H9 (cell line): ENCODE measurements at regions not wholly inside any gene's neighbourhood (a gene's known extent, or its start where the extent isn't known, plus 50 kb on each side); places are given as distances from the start of the nearest gene placed in this dataset.

Experiments used
- DNase-seq: peaks from one replicate; pipeline ENCODE4 v3.0.0-alpha.2; 2017
- H2AFZ ChIP-seq: one replicate; pipeline ENCODE4 v1.6.1; 2013; ENCODE audit warnings: mild to moderate bottlenecking, low read length, control low read depth, moderate library complexity
- H2AK5ac ChIP-seq: 2 replicates; pipeline ENCODE4 v1.6.1; 2013; ENCODE audit warnings: low read length, control low read depth, mixed read lengths; ENCODE audit not compliant: insufficient read length
- H2BK120ac ChIP-seq: one replicate; pipeline ENCODE4 v1.6.1; 2013; ENCODE audit warnings: low read depth, mild to moderate bottlenecking, low read length, control low read depth, inconsistent platforms; ENCODE audit not compliant: poor library complexity, severe bottlenecking
- H2BK12ac ChIP-seq: 2 replicates; pipeline ENCODE4 v1.6.1; 2013; ENCODE audit warnings: low read length, control low read depth, mixed read lengths, low read depth; ENCODE audit not compliant: insufficient read length
- H2BK15ac ChIP-seq: 2 replicates; pipeline ENCODE4 v1.6.1; 2013; ENCODE audit warnings: low read depth, low read length, control low read depth
- H2BK20ac ChIP-seq: one replicate; pipeline ENCODE4 v1.6.1; 2013; ENCODE audit warnings: low read depth, mild to moderate bottlenecking, low read length, control low read depth, inconsistent platforms; ENCODE audit not compliant: poor library complexity, severe bottlenecking
- H2BK5ac ChIP-seq: 2 replicates; pipeline ENCODE4 v1.6.1; 2013; ENCODE audit warnings: low read length, control low read depth, mixed read lengths; ENCODE audit not compliant: insufficient read length
- H3K14ac ChIP-seq: 2 replicates; pipeline ENCODE4 v1.6.1; 2013; ENCODE audit warnings: low read length, control low read depth; ENCODE audit not compliant: insufficient read depth
- H3K18ac ChIP-seq: 2 replicates; pipeline ENCODE4 v1.6.1; 2013; ENCODE audit warnings: low read depth, mild to moderate bottlenecking, mixed read lengths, low read length, control low read depth; ENCODE audit not compliant: insufficient read length
- H3K23ac ChIP-seq: 2 replicates; pipeline ENCODE4 v1.6.1; 2013; ENCODE audit warnings: low read length, control low read depth, mixed read lengths, low read depth; ENCODE audit not compliant: insufficient read length
- H3K23me2 ChIP-seq: 2 replicates; pipeline ENCODE4 v1.6.1; 2013; ENCODE audit warnings: low read depth, mild to moderate bottlenecking, mixed read lengths, low read length, control low read depth; ENCODE audit not compliant: insufficient read length, poor library complexity, severe bottlenecking
- H3K27ac ChIP-seq: 2 replicates; pipeline ENCODE4 v1.5.1; 2013; ENCODE audit warnings: low read length, control low read depth, mixed read lengths, low read depth; ENCODE audit not compliant: insufficient read length
- H3K27me3 ChIP-seq: 2 replicates; pipeline ENCODE4 v1.6.1; 2013; ENCODE audit warnings: low read length, control low read depth, inconsistent platforms; ENCODE audit not compliant: insufficient read depth
- H3K4ac ChIP-seq: 2 replicates; pipeline ENCODE4 v1.6.1; 2013; ENCODE audit warnings: low read depth, mild to moderate bottlenecking, control low read depth, inconsistent platforms, low read length, moderate library complexity
- H3K4me1 ChIP-seq: 2 replicates; pipeline ENCODE4 v1.6.1; 2013; ENCODE audit warnings: low read length, control low read depth, inconsistent platforms; ENCODE audit not compliant: insufficient read depth
- H3K4me2 ChIP-seq: 2 replicates; pipeline ENCODE4 v1.6.1; 2013; ENCODE audit warnings: low read length, control low read depth, mixed read lengths; ENCODE audit not compliant: insufficient read length, insufficient read depth
- H3K56ac ChIP-seq: 2 replicates; pipeline ENCODE4 v1.6.1; 2013; ENCODE audit warnings: low read depth, mild to moderate bottlenecking, mixed read lengths, low read length, control low read depth; ENCODE audit not compliant: insufficient read length
- H3K79me1 ChIP-seq: 2 replicates; pipeline ENCODE4 v1.6.1; 2013; ENCODE audit warnings: low read depth, mild to moderate bottlenecking, moderate library complexity, low read length, control low read depth, inconsistent platforms; ENCODE audit not compliant: insufficient read depth, poor library complexity, severe bottlenecking
- H3K79me2 ChIP-seq: 2 replicates; pipeline ENCODE4 v1.6.1; 2013; ENCODE audit warnings: low read length, control low read depth, inconsistent platforms; ENCODE audit not compliant: insufficient read depth
- H3K9ac ChIP-seq: 2 replicates; pipeline ENCODE4 v1.6.1; 2013; ENCODE audit warnings: low read length, control low read depth, mixed read lengths; ENCODE audit not compliant: insufficient read length; ENCODE audit errors: extremely low read depth
- H3K9me3 ChIP-seq: one replicate; pipeline ENCODE4 v1.6.1; 2013; ENCODE audit warnings: low read depth, low read length, inconsistent platforms; ENCODE audit not compliant: control insufficient read depth
- H3T11ph ChIP-seq: one replicate; pipeline ENCODE4 v1.6.1; 2013; ENCODE audit warnings: mild to moderate bottlenecking, low read length, control low read depth, inconsistent platforms
- H4K20me1 ChIP-seq: one replicate; pipeline ENCODE4 v1.6.1; 2013; ENCODE audit not compliant: control insufficient read depth, insufficient read length, insufficient read depth
- H4K5ac ChIP-seq: 2 replicates; pipeline ENCODE4 v1.6.1; 2013; ENCODE audit warnings: low read depth, mild to moderate bottlenecking, mixed read lengths, low read length, control low read depth; ENCODE audit not compliant: insufficient read length
- H4K8ac ChIP-seq: replicated peaks from 2 replicates; pipeline ENCODE4 v1.6.1; 2013; ENCODE audit warnings: low read length, control low read depth, mixed read lengths, low read depth; ENCODE audit not compliant: insufficient read length
- H4K91ac ChIP-seq: 2 replicates; pipeline ENCODE4 v1.6.1; 2013; ENCODE audit warnings: low read depth, mild to moderate bottlenecking, moderate library complexity, mixed read lengths, low read length, control low read depth; ENCODE audit not compliant: insufficient read length
- H3K27ac Mint-ChIP-seq, 3 experiments: 2 replicates in 2 of 3; 3 replicates in 1 of 3; pipeline ENCODE4 v1.8.0; 2020 to 2021; ENCODE audit warnings: mixed read lengths in 3 of 3, mild to moderate bottlenecking in 1 of 3, moderate library complexity in 1 of 3
- H3K27me3 Mint-ChIP-seq: 2 replicates; pipeline ENCODE4 v1.8.0; 2021; ENCODE audit warnings: low read depth, mild to moderate bottlenecking, moderate library complexity, mixed read lengths
- H3K36me3 Mint-ChIP-seq, 3 experiments: 2 replicates in 2 of 3; 3 replicates in 1 of 3; pipeline ENCODE4 v1.8.0; 2020 to 2021; ENCODE audit warnings: low read depth in 3 of 3, mixed read lengths in 3 of 3; ENCODE audit not compliant: insufficient read depth in 1 of 3
- H3K4me1 Mint-ChIP-seq, 2 experiments: 2 replicates each; pipeline ENCODE4 v1.8.0; 2020; ENCODE audit warnings: mixed read lengths in 2 of 2
- H3K4me3 Mint-ChIP-seq, 2 experiments: 2 replicates in 1 of 2; 3 replicates in 1 of 2; pipeline ENCODE4 v1.8.0; 2020 to 2021; ENCODE audit warnings: mild to moderate bottlenecking in 2 of 2, mixed read lengths in 2 of 2, moderate library complexity in 1 of 2
- H3K9me3 Mint-ChIP-seq, 2 experiments: 2 replicates in 1 of 2; 3 replicates in 1 of 2; pipeline ENCODE4 v1.8.0; 2020; ENCODE audit warnings: mild to moderate bottlenecking in 2 of 2, mixed read lengths in 2 of 2, moderate library complexity in 1 of 2
- CTCF ChIP-seq: fragments of 200-600 bp; sonication (generic); conservative IDR thresholded peaks from 3 replicates; pipeline ENCODE4 v1.8.0; 2021; ENCODE audit warnings: antibody characterized with exemption, mild to moderate bottlenecking
- WGBS: extraction: QIAGEN DNeasy Blood & Tissue Kit; methylation state at CpG from one replicate; pipeline ENCODE4 v1.1.7; 2013; ENCODE audit warnings: missing lambda C conversion rate, low lambda C conversion rate, mixed read lengths; ENCODE audit not compliant: insufficient read length; ENCODE audit errors: extremely low coverage; 5-methylcytosine and 5-hydroxymethylcytosine counted together

DNA sequence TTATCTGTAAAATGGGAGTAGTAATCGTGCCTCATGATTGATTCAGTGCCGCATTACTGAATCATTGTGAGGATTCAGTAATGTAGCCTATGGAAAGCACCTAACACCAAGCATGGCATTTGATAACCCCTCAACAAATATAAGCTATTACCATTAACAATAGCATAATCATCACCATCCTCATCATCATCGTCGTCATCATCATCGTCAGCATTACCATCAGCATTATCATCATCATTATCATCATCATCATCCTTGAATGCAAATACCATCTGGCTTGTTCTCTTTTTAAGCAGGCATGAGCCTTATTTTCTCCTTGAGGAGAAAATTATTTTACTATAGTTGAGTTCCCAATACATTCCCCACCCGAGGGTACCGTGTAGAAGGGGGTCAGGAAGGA, 115.4 kb upstream of the PTPRG start:
- Histone ChIP-seq H3K27ac (no peak overlapping the region), H3K18ac (no peak overlapping the region), H2AFZ (no peak overlapping the region), H3K4me2 (no peak overlapping the region), H2BK5ac (no peak overlapping the region), H3T11ph (no peak overlapping the region), H3K4me1 (no peaks in the 10 kb centered on the region), H3K23me2 (no peaks in the 10 kb centered on the region), H3K79me1 (no peaks in the 10 kb centered on the region), H3K4ac (no peak overlapping the region), H2BK120ac (no peak overlapping the region), H4K20me1 (no peaks in the 10 kb centered on the region), H3K14ac (no peak overlapping the region), H4K8ac (no peak overlapping the region), H2BK20ac (no peak overlapping the region), H4K91ac (no peak overlapping the region), H2BK12ac (no peak overlapping the region), H3K23ac (no peak overlapping the region), H3K56ac (no peak overlapping the region), H4K5ac (no peak overlapping the region), H2AK5ac (no peak overlapping the region), H2BK15ac (no peak overlapping the region), H3K9me3 (no peaks in the 10 kb centered on the region), H3K27me3 (no peaks in the 10 kb centered on the region), H3K9ac (no peak overlapping the region), H3K79me2 (no peaks in the 10 kb centered on the region)
- no peak overlapping the region for H3K4me3 Mint-ChIP-seq
- no peaks in the 10 kb centered on the region for H3K36me3 Mint-ChIP-seq
- H3K4me1 Mint-ChIP-seq, result no peaks in the 10 kb centered on the region
- 100% methylated on average over 3 of the region's 7 CpGs for WGBS
- no peaks in the 10 kb centered on the region for H3K9me3 Mint-ChIP-seq
- H3K27ac Mint-ChIP-seq, result no peak overlapping the region
- no peak for DNase-seq
- no peaks in the 10 kb centered on the region for H3K27me3 Mint-ChIP-seq
- no peak for TF ChIP-seq CTCF
